Activated T-helper 1 cell treated with anti-CD3 and anti-CD28 coated beads, Interleukin-12 subunit alpha, Interleukin-12 subunit beta, Interleukin-2, Interleukin-4 antibody, amounts not matched to agents 30 ng/mL and 10 ng/mL and 1 ng/mL, durations not matched to agents 14 hours and 24 hours and 36 hours (primary cell): ENCODE measurements at regions not wholly inside any gene's neighbourhood (a gene's known extent, or its start where the extent isn't known, plus 50 kb on each side); places are given as distances from the start of the nearest gene placed in this dataset.

ENCODE experiments used
- DNase-seq: peaks from one replicate; pipeline ENCODE4 v3.0.0; 2021; ENCODE audit warnings: low spot score
- H3K27ac Mint-ChIP-seq: one replicate; pipeline ENCODE4 v1.8.0; 2021; ENCODE audit warnings: mild to moderate bottlenecking, mixed read lengths
- H3K27me3 Mint-ChIP-seq: one replicate; pipeline ENCODE4 v1.8.0; 2022; ENCODE audit warnings: mild to moderate bottlenecking, moderate library complexity, mixed read lengths; ENCODE audit not compliant: insufficient read depth
- H3K36me3 Mint-ChIP-seq: one replicate; pipeline ENCODE4 v1.8.0; 2021; ENCODE audit warnings: low read depth, mixed read lengths
- H3K4me1 Mint-ChIP-seq: one replicate; pipeline ENCODE4 v1.8.0; 2021; ENCODE audit warnings: low read depth, mixed read lengths
- H3K4me3 Mint-ChIP-seq: one replicate; pipeline ENCODE4 v1.8.0; 2021; ENCODE audit warnings: mild to moderate bottlenecking, moderate library complexity, mixed read lengths
- H3K9me3 Mint-ChIP-seq: one replicate; pipeline ENCODE4 v1.8.0; 2021; ENCODE audit warnings: mixed read lengths
- intact Hi-C: fragments of 100-400 bp; cut with micrococcal nuclease; formaldehyde crosslinking; loops from one replicate; pipeline ENCODE4 v1.15.1; 2024

GRCh38 chr7:57361406-57361805, 88.6 kb upstream of the ZNF716 start:
- Mint-ChIP-seq H3K27me3 (no peaks in the 10 kb centered on the region), H3K4me3 (no peak overlapping the region), H3K27ac (no peak overlapping the region), H3K4me1 (no peaks in the 10 kb centered on the region), H3K9me3 (peaks cover 62% of the 10 kb centered on the region), H3K36me3 (no peaks in the 10 kb centered on the region)
- intact Hi-C loops = no loop called here
- DNase-seq = no peak

- intact Hi-C loops = no loop called here
- Mint-ChIP-seq H3K27ac (no peak overlapping the region), H3K9me3 (peaks cover 67% of the 10 kb centered on the region), H3K4me1 (no peaks in the 10 kb centered on the region), H3K27me3 (no peaks in the 10 kb centered on the region), H3K36me3 (no peaks in the 10 kb centered on the region), H3K4me3 (no peak overlapping the region)
- no peak for DNase-seq
Measured at GRCh38 chr7:57362868-57363267, 87.1 kb upstream of the ZNF716 start.

DNA sequence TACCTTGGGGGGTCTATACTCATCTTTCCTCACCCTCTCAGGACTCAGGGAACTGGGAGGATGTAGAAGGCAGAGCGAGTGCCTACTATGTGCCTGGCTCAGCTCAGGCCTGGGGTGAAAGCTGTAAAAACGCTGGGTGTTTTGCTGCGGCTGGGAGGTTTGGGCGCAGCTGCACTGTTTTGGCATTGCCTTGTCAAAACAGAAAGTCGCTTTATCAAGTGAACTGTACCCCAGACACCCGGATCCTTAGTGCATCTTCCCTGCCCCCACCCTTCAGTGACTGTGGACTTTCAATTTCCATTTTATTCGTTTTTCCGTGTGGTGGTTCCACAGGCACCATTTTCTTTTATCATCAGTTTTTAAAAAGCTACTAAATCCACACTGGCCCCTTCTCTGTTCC, 86.7 kb upstream of the ZNF716 start:
- Mint-ChIP-seq H3K27ac (no peak overlapping the region), H3K27me3 (no peaks in the 10 kb centered on the region), H3K36me3 (no peaks in the 10 kb centered on the region), H3K9me3 (peaks cover 63% of the 10 kb centered on the region), H3K4me1 (no peaks in the 10 kb centered on the region), H3K4me3 (no peak overlapping the region)
- no peak for DNase-seq
- intact Hi-C loops = no loop called here

GRCh38 chr7:57364933-57365710, 84.9 kb upstream of the ZNF716 start:
- Mint-ChIP-seq H3K4me3 (no peak overlapping the region), H3K36me3 (no peaks in the 10 kb centered on the region), H3K27ac (peak overlapping the region; percentile 2), H3K4me1 (no peaks in the 10 kb centered on the region), H3K9me3 (peaks cover 56% of the 10 kb centered on the region), H3K27me3 (no peaks in the 10 kb centered on the region)
- no peak for DNase-seq
- intact Hi-C loops = no loop called here

DNA sequence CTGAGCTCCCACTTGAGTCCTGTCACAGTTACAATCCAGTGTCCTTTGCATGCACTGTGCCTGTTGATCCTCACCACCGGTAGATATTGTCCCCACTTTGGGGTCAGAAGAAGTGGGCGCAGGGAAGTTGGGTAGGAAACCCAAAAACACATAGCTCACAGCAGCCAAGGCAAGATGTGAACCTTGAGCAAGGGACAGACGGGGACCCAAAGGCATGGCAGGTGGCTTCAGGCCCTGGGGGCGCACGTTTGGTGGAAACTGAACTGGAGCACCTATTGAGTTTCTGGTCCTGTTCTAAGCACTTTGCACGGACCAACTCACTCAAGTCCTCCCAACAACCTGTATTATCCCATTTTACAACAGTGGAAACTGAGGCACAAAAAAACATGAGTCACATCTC, 82.8 kb upstream of the ZNF716 start:
- no peak for DNase-seq
- intact Hi-C loops = no loop called here
- Mint-ChIP-seq H3K27ac (no peak overlapping the region), H3K4me1 (no peaks in the 10 kb centered on the region), H3K36me3 (no peaks in the 10 kb centered on the region), H3K4me3 (no peak overlapping the region), H3K9me3 (peaks cover 61% of the 10 kb centered on the region), H3K27me3 (no peaks in the 10 kb centered on the region)

DNA sequence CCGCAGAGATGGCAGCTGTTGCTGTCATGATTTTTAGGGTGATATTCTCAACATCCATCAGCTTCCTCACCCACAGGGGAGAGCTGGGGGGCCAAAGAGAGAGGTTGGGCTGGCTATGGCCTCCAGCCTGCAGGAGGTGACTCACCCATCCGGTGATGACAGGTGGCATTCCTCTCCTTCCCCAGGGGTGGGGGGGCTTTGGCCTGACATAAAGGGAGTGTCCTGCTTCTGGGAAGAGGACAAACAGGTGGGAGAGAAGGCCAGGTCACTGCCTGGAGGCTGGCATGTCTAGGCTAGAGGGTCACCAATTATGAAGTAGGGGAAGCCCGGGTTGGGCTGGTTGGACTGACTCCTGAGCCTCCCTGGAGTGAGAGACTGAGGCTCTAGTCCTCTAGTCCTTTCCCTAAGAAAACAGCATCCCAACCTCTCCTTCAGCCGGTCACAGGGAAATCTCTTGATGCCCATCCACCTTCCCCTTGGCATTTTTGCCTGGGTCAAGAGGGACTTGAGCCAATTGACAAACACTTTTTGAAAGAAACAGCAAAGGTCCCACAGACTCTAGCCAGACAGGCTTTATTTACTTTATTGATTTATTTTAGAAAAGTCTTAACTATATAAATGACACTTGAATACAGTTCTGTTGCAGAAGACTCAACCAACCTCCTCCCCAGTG, 79.8 kb upstream of the ZNF716 start:
- Mint-ChIP-seq H3K4me3 (no peak overlapping the region), H3K9me3 (peaks cover 60% of the 10 kb centered on the region), H3K4me1 (no peaks in the 10 kb centered on the region), H3K36me3 (no peaks in the 10 kb centered on the region), H3K27me3 (no peaks in the 10 kb centered on the region), H3K27ac (no peak overlapping the region)
- intact Hi-C loops = no loop called here
- DNase-seq = no peak

- Mint-ChIP-seq H3K27me3 (no peaks in the 10 kb centered on the region), H3K9me3 (peaks cover 63% of the 10 kb centered on the region), H3K36me3 (no peaks in the 10 kb centered on the region), H3K27ac (no peak overlapping the region), H3K4me3 (no peak overlapping the region), H3K4me1 (no peaks in the 10 kb centered on the region)
- intact Hi-C loops = no loop called here
- DNase-seq = no peak
Measured at GRCh38 chr7:57370739-57371098, 79.3 kb upstream of the ZNF716 start.

DNA sequence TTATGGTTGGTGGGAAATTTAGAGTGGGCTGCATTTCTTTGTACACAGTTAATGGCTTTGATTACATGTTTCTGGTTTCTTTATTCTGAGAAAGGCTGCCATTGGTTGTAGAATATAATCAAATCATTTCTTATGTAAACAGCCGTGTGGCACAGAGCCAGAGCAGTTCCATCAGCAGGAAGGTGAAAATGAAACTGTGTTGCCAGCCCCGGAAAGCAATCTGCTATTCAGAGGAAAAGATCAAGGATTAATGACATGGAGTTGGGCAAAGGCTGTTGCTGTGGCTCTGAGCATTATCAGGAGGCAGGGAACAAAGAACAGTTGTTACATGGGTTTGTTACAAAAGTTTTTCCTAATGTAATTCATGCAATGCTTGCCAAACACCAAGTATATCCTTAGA, 74.2 kb upstream of the ZNF716 start:
- Mint-ChIP-seq H3K9me3 (peaks cover 72% of the 10 kb centered on the region), H3K4me3 (no peak overlapping the region), H3K27ac (no peak overlapping the region), H3K4me1 (no peaks in the 10 kb centered on the region), H3K36me3 (no peaks in the 10 kb centered on the region), H3K27me3 (no peaks in the 10 kb centered on the region)
- DNase-seq = no peak
- intact Hi-C loops = no loop called here

GRCh38 chr7:57381581-57381980, 68.4 kb upstream of the ZNF716 start:
- no peaks in the 10 kb centered on the region for H3K36me3 Mint-ChIP-seq
- peaks cover 51% of the 10 kb centered on the region for H3K9me3 Mint-ChIP-seq
- H3K27me3 Mint-ChIP-seq = no peaks in the 10 kb centered on the region
- DNase-seq = no peak
- no peak overlapping the region for H3K4me3 Mint-ChIP-seq
- intact Hi-C loops = no loop called here
- H3K27ac Mint-ChIP-seq = no peak overlapping the region
- H3K4me1 Mint-ChIP-seq = no peaks in the 10 kb centered on the region

DNA sequence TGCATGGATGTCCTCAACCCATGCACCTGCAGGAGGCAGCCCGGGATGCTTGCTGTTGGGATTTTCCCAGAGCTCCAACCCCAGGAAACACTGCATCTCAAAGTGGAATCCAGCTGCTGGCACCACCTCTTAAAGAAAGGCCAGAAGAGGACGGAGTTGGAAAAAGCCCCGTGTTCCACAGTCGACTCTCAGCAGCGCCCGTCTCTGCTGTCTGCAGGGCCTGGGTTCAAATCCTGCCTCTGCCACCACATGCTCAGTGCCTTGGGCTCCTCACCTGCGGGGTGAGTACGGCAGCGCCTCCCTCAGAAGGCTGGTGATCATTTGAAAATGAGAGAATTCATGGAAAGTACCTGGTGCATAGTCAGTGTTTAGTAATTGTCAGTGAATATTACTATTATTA, 65.6 kb upstream of the ZNF716 start:
- intact Hi-C loops = no loop called here
- DNase-seq = no peak
- Mint-ChIP-seq H3K4me3 (no peak overlapping the region), H3K9me3 (peaks cover 62% of the 10 kb centered on the region), H3K36me3 (no peaks in the 10 kb centered on the region), H3K4me1 (no peaks in the 10 kb centered on the region), H3K27ac (no peak overlapping the region), H3K27me3 (no peaks in the 10 kb centered on the region)

- Mint-ChIP-seq H3K4me3 (no peak overlapping the region), H3K27me3 (no peaks in the 10 kb centered on the region), H3K36me3 (no peaks in the 10 kb centered on the region), H3K9me3 (peaks cover 62% of the 10 kb centered on the region), H3K27ac (no peak overlapping the region), H3K4me1 (no peaks in the 10 kb centered on the region)
- intact Hi-C loops = no loop called here
- DNase-seq = no peak
Measured at GRCh38 chr7:57385668-57386067, 64.3 kb upstream of the ZNF716 start.

DNA sequence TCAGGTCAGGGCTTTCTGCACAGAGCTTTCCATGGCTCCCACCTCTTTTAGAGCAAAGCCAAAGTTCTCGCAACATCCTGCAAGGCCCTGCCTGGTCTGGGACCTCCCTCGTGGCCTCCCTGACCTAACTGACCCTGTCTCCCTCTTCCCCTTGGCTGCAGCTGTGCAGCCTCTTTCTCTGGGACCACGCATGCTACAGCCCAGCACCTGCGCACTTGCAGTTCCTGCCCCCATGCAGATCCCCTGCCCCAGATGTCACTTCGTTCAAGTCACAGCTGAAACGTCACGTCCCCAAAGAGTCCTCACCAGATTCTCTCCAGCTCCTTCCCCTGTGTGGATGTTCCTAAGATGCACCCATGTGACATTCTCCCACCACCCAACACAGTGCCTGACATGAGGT, 61.2 kb upstream of the ZNF716 start:
- H3K9me3 Mint-ChIP-seq = peaks cover 56% of the 10 kb centered on the region
- no peaks in the 10 kb centered on the region for H3K27me3 Mint-ChIP-seq
- DNase-seq = no peak
- intact Hi-C loops = no loop called here
- no peak overlapping the region for H3K4me3 Mint-ChIP-seq
- H3K36me3 Mint-ChIP-seq = no peaks in the 10 kb centered on the region
- no peak overlapping the region for H3K27ac Mint-ChIP-seq
- H3K4me1 Mint-ChIP-seq = no peaks in the 10 kb centered on the region

DNA sequence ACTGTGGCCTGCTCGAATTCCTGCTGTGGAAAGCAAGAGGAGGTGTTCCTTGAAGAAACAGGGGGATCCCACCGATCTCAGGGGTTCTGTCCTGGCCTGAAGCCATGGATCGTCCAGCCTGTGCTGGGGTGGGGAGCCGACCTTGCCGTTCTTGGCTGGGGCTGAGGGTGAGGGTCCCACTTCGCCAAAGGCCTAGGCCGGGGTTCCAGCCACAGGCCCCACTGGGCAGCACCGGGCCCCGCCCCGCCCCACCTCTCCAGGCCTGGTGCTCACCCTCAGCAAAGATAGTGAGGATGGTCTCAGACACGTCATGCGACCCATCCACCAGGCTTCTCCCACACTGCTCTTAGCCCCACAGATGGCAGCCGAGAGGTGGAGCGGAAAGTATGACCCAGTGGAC, 51.4 kb upstream of the ZNF716 start:
- H3K4me3 Mint-ChIP-seq = no peak overlapping the region
- H3K36me3 Mint-ChIP-seq = no peaks in the 10 kb centered on the region
- no peak for DNase-seq
- peaks cover 43% of the 10 kb centered on the region for H3K9me3 Mint-ChIP-seq
- intact Hi-C loops = no loop called here
- no peak overlapping the region for H3K27ac Mint-ChIP-seq
- no peaks in the 10 kb centered on the region for H3K27me3 Mint-ChIP-seq
- H3K4me1 Mint-ChIP-seq = no peaks in the 10 kb centered on the region
